Keratinocyte (primary cell): ENCODE measurements at regions not wholly inside any gene's neighbourhood (a gene's known extent, or its start where the extent isn't known, plus 50 kb on each side); places are given as distances from the start of the nearest gene placed in this dataset.

Source experiments
- DNase-seq: peaks from one replicate; pipeline ENCODE4 v3.0.0-alpha.2; 2011; ENCODE audit warnings: low read depth, missing footprints, low spot score
- FAIRE-seq: peaks from 2 replicates; lab custom pipeline; 2011; peaks lifted over from hg19 to GRCh38; lab: Jason Lieb, UNC
- H2AFZ ChIP-seq: 2 replicates; pipeline ENCODE4 v1.6.0; 2012; ENCODE audit warnings: low read length, control low read depth, inconsistent platforms; ENCODE audit not compliant: control insufficient read depth
- H3K27ac ChIP-seq: 2 replicates; pipeline ENCODE4 v1.5.1; 2011; ENCODE audit warnings: low read length; ENCODE audit not compliant: control insufficient read depth, insufficient read depth
- H3K27me3 ChIP-seq: 3 replicates; pipeline ENCODE4 v1.6.0; 2011; ENCODE audit warnings: low read length; ENCODE audit not compliant: control insufficient read depth, insufficient read depth; ENCODE audit errors: extremely low read depth
- H3K36me3 ChIP-seq, 2 experiments: 2 replicates in 1 of 2; 3 replicates in 1 of 2; pipeline ENCODE4 v1.5.1; 2011; ENCODE audit warnings: low read length in 2 of 2, mild to moderate bottlenecking in 1 of 2; ENCODE audit not compliant: control insufficient read depth in 2 of 2, insufficient read depth in 2 of 2; ENCODE audit errors: extremely low read depth in 1 of 2
- H3K4me1 ChIP-seq: 3 replicates; pipeline ENCODE4 v1.5.1; 2011; ENCODE audit warnings: low read length; ENCODE audit not compliant: control insufficient read depth, insufficient read depth; ENCODE audit errors: extremely low read depth
- H3K4me2 ChIP-seq: 3 replicates; pipeline ENCODE4 v1.6.0; 2011; ENCODE audit warnings: low read depth, low read length; ENCODE audit not compliant: control insufficient read depth, insufficient read depth; ENCODE audit errors: extremely low read depth
- H3K4me3 ChIP-seq, 3 experiments: fragments of 200-600 bp in 1 of 3; sonication (generic) in 1 of 3; 2 replicates in 2 of 3; 3 replicates in 1 of 3; pipeline ENCODE4 v1.5.1; 2011 to 2016; ENCODE audit warnings: low read length in 3 of 3, mild to moderate bottlenecking in 3 of 3, control low read depth in 2 of 3, inconsistent platforms in 1 of 3, low read depth in 1 of 3, mixed read lengths in 1 of 3, mixed run types in 1 of 3, moderate library complexity in 1 of 3; ENCODE audit not compliant: control insufficient read depth in 2 of 3, insufficient read depth in 2 of 3; ENCODE audit errors: extremely low read depth in 1 of 3
- H3K79me2 ChIP-seq: 2 replicates; pipeline ENCODE4 v1.6.0; 2012; ENCODE audit warnings: low read length; ENCODE audit not compliant: control insufficient read depth, insufficient read depth
- H3K9ac ChIP-seq: 3 replicates; pipeline ENCODE4 v1.6.0; 2011; ENCODE audit warnings: low read length; ENCODE audit not compliant: control insufficient read depth, insufficient read depth; ENCODE audit errors: extremely low read depth
- H3K9me1 ChIP-seq: 3 replicates; pipeline ENCODE4 v1.6.0; 2011; ENCODE audit warnings: low read length; ENCODE audit not compliant: control insufficient read depth, insufficient read depth; ENCODE audit errors: extremely low read depth
- H3K9me3 ChIP-seq: 2 replicates; pipeline ENCODE4 v1.5.1; 2012; ENCODE audit warnings: low read depth, low read length; ENCODE audit not compliant: control insufficient read depth
- H4K20me1 ChIP-seq: 3 replicates; pipeline ENCODE4 v1.6.0; 2011; ENCODE audit warnings: low read length; ENCODE audit not compliant: control insufficient read depth, insufficient read depth; ENCODE audit errors: extremely low read depth
- CTCF ChIP-seq, 3 experiments: IDR thresholded peaks in 1 of 3; conservative IDR thresholded peaks in 1 of 3; optimal IDR thresholded peaks in 1 of 3; 2 replicates in 2 of 3; 3 replicates in 1 of 3; pipeline versions ENCODE3 to v1.5.1; 2011; ENCODE audit warnings: low read length in 3 of 3, mild to moderate bottlenecking in 3 of 3, moderate library complexity in 2 of 3, control low read depth in 1 of 3, inconsistent platforms in 1 of 3; ENCODE audit not compliant: insufficient read depth in 2 of 3; ENCODE audit errors: extremely low read depth in 1 of 3
- EZH2 ChIP-seq: IDR thresholded peaks from one replicate; pipeline ENCODE4 v1.6.1; 2012; ENCODE audit warnings: inconsistent platforms, mild to moderate bottlenecking, low read length, moderate library complexity
- dilution Hi-C: fragments of 300-500 bp; cut with MboI; formaldehyde crosslinking; loops from one replicate; pipeline ENCODE4 v1.7.0; 2020; ENCODE audit warnings: low sequenced_read_pairs; ENCODE audit not compliant: extremely low pct_ligation_motif_present

GRCh38 chr11:29315275-29315674 is 701.6 kb downstream of the KCNA4 start:
- no peak for DNase-seq
- TF ChIP-seq EZH2: no peak
- no peak for TF ChIP-seq CTCF (optimal IDR thresholded peaks at IDR 0.05 in 1 of 3, IDR thresholded peaks at IDR 0.05 in 1 of 3, conservative IDR thresholded peaks at IDR 0.05 in 1 of 3; ENCODE audit: extremely low read depth in 1 of 3, insufficient read depth in 2 of 3, low read length in 3 of 3)
- no peaks in the 10 kb centered on the region for H3K9me1 ChIP-seq
- H3K27ac ChIP-seq: no peak overlapping the region
- H3K4me3 ChIP-seq: no peak overlapping the region
- H2AFZ ChIP-seq: no peak overlapping the region
- H3K4me1 ChIP-seq: peaks cover 4% of the 10 kb centered on the region
- no peaks in the 10 kb centered on the region for H3K36me3 ChIP-seq
- no peak overlapping the region for H3K9ac ChIP-seq
- H3K4me2 ChIP-seq: no peak overlapping the region
- no peaks in the 10 kb centered on the region for H3K9me3 ChIP-seq
- dilution Hi-C loops: no loop called here
- no peaks in the 10 kb centered on the region for H3K27me3 ChIP-seq
- no peaks in the 10 kb centered on the region for H3K79me2 ChIP-seq
- no peak for FAIRE-seq
- H4K20me1 ChIP-seq: no peaks in the 10 kb centered on the region

DNA sequence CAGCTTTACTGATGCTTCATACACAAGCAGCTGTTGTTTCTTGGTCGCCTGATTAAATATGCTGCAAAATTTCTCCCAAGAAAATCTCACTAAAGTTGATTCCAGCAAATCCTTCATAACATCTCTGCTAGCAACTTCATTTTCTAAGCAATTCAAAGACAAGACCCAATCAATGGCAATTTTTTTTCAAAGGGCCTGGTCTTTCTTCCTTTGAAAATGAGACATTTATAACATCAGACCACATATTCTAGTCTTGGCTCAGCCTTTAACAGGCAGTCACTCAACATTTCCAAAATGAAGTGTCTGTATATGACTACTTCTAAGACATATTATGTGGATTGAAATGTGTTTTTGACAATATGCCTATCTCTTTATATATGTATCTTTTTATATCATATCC is 702.6 kb downstream of the KCNA4 start:
- H3K4me1 ChIP-seq: peaks cover 4% of the 10 kb centered on the region
- no peak overlapping the region for H3K4me2 ChIP-seq
- TF ChIP-seq CTCF (optimal IDR thresholded peaks at IDR 0.05 in 1 of 3, IDR thresholded peaks at IDR 0.05 in 1 of 3, conservative IDR thresholded peaks at IDR 0.05 in 1 of 3; ENCODE audit: extremely low read depth in 1 of 3, insufficient read depth in 2 of 3, low read length in 3 of 3) (no peak), EZH2 (no peak)
- no peak for FAIRE-seq
- no peak for DNase-seq
- no peaks in the 10 kb centered on the region for H3K9me1 ChIP-seq
- no peaks in the 10 kb centered on the region for H4K20me1 ChIP-seq
- H2AFZ ChIP-seq: no peak overlapping the region
- H3K9me3 ChIP-seq: no peaks in the 10 kb centered on the region
- dilution Hi-C loops: no loop called here
- no peaks in the 10 kb centered on the region for H3K79me2 ChIP-seq
- H3K27me3 ChIP-seq: no peaks in the 10 kb centered on the region
- no peak overlapping the region for H3K4me3 ChIP-seq
- no peaks in the 10 kb centered on the region for H3K36me3 ChIP-seq
- H3K27ac ChIP-seq: no peak overlapping the region
- no peak overlapping the region for H3K9ac ChIP-seq
